SKM-1 (cell line): ENCODE measurements at regions not wholly inside any gene's neighbourhood (a gene's known extent, or its start where the extent isn't known, plus 50 kb on each side); places are given as distances from the start of the nearest gene placed in this dataset.

Experiments
- DNase-seq: peaks from one replicate; lab custom pipeline; 2025; ENCODE audit not compliant: unreplicated experiment; lab: John Stamatoyannopoulos, UW

DNA sequence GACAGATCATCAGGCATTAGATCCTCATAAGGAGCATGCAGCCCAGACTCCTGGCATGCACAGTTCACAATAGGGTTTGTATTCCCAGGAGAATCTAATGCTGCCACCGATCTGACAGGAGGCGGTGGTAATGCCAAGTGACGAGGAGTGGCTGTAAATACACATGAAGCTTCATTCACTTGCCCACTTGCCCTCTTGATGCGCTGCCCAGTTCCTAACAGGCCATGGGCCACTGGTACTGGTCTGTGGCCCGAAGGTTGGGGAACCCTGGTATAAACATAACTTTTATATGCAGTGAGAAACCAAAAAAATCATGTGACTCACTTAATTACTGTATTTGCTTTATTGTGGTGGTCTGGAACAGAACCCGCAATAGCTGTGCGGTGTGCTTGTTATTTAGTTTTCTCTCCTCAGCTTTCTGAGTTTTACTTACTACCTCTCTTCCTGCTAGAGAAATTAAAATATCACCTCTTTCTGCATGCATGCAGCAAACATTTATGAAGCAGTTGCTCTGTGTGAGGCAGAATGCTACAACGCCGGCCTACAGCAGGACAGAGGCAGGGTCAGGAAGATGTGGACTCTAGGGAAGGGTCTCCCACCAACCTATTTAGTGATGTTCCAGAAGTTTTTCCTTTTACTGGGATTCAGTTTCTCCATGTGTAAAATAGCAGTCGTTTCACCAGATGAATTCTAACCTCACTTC lies 151.3 kb downstream of the MAF start:
- DNase-seq = no peak

DNA sequence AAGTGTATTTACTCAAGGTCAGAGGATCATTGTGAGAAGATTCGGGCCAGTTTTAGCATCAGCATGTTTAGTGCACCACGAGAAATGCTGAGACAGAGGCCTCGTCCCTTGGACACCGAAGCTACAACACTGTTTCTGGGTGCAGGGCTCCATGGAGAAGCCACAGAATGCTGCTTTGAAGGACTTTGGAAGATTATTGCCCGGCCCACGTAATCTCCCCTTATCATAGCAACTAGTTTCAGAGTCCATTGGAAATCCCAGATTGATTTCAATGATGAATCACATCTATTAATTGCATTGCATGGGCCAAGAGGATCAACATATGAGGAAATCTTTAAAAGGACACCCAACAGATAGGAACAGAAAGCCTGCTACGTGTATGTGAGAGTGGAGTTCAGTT lies 156.0 kb downstream of the MAF start:
- no peak for DNase-seq

DNA sequence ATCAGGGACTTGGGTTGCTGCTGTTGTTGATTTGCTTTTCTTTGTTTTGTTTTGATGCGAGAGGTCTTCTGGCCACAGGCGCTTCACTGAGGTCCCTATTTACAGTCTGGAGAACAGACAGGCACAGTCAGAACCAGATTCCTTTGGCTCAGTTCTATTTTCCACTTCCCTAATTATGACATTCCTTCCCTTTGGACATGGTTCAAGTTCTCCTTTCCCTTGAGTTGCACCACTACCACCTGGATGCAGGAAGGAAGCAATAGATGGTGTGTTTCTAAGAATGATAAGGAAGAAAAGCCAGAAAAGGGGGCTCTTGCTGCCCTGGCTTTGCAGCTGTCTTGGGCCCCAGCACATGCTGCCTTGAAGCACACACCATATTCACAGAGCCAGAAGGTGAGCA lies 160.6 kb downstream of the MAF start:
- DNase-seq = no peak

DNA sequence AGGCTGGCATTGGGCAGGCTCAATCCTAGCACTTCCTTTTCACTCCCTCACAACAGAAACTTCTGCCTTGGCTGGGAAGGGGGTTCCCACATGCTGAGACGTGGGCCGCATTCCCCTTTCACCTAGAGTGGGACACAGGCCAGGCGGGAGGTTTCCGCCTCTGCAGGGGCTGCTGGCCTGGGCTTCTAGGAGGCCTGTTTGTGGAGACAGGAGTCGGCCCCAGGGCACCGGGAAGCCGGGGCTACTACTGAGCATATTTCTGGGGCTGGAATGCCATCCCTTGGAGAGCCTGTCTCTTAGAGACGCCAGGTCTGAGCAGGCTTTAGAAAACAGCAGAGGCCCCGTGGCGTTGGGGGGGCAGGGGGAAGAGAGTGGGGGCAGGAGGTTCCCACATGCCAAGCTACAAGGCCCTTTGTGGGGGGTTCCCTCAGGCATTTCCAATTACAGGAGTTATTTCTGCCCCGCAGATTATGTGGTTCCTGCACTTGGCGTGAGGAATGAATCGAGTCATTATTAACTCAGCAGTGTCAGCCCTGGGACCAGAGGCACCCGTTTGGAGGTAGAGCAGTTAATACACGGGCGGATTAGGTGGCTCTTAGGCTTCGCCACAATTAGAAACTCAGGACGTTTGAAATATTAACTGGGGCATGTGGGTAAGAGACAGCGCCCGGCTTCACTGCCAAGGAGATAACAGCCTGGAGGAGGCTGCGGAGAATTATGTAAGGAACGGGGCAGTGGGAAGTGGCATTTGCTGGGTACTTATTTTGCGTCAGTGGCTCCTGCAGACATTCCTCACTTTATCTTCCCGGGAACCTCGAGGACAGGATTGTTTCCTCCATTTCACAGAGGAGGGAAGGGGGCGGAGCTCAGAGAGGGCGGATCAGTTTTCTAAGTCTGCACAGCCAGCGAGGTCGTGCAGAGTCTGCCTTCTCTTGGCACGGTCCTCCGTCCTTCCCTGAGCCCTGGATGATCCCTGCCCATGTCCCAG lies 162.5 kb downstream of the MAF start:
- DNase-seq = no peak

DNA sequence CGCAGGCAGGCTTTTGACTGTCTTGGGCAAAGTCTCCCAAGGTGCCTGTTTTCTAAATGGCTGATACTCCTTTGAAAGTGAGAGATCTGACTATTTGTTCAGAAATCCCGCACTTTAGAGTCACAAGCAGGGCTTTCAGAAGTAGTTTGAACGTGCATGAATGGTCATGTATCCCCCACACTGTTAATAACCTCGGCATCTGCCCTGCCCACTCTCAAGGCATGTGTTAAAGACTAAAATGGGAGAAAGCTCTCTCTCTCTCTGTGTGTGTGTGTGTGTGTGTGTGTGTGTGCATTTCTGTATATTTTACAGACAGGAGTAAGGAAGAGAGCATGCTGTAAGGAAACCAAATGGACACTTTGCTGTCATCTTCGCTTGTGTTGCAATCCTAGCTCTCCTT lies 163.7 kb downstream of the MAF start:
- no peak for DNase-seq

DNA sequence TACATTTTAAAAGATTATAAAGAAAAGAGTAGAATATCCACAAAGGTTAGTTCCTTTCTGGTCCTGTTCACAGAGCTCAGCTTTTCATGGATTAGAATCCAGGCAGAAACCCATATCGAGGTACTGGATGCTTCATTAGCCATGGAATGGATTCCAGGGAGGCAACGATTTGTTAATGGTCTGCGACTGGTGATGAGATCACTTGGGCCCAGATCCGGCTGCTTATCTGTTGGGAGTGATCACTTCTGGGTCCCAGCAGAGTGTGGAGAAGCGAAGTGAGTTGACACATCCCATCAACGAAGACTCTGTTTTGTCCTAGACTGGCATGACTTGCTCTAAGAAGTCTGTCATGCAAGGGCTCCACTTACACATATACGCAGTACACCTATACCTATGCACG lies 165.8 kb downstream of the MAF start:
- no peak for DNase-seq

DNA sequence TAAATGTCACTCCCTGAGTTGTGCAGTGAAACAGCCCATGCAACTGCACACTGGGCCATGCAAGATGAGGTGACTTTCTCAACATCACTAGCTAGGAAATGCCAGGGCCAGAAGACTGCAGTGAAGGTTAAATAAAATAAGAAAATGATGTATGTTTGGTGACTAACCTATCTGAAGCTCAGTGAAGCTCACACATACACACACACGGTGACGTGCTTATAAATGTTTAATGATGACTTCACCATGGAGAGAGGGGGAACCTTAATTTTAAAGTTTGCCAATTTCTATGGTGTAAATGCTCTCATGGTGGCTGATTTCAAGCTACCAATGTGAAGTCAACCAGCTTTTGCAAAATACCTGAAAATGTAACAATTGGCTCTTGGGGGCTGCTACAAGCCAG lies 166.4 kb downstream of the MAF start:
- no peak for DNase-seq

DNA sequence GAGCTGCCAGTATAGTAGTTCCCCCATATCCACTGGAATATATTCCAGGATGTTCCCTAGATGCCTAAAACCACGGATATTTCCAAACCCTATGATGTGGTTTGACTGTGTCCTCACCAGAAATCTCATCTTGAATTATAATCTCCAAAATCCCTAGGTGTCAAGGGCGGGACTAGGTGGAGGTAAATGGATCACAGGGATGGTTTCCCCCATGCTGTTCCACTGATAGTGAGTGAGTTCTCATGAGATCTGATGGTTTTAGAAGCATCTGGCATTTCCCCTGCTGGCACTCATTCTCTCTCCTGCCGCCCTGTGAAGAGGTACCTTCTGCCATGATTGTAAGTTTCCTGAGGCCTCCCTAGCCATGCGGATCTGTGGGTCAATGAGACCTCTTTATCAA lies 168.6 kb downstream of the MAF start:
- DNase-seq = no peak

DNA sequence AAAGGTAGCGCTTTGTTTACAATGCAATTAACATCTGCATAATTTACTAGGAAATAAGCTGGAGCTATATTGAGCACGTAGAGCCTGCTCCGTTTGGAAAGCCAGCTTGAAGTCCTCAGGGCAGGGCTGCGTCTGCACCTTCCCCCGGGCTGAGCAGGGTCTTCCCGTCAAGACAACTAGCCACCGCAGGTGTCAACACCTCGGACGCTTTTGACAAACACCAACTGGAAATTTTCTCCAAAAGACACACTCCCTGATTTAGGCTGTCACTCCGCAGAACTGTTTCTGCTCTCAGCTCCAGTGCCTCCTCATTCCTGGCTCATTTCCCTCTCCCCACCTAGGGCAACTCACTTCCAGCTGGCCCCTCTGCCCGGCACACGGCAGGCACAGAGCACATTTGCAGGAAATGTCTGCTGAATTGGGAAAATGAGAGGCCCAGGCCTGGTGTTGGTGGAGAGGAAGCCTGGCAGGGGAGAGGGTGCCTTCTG lies 170.3 kb downstream of the MAF start:
- DNase-seq = no peak

DNA sequence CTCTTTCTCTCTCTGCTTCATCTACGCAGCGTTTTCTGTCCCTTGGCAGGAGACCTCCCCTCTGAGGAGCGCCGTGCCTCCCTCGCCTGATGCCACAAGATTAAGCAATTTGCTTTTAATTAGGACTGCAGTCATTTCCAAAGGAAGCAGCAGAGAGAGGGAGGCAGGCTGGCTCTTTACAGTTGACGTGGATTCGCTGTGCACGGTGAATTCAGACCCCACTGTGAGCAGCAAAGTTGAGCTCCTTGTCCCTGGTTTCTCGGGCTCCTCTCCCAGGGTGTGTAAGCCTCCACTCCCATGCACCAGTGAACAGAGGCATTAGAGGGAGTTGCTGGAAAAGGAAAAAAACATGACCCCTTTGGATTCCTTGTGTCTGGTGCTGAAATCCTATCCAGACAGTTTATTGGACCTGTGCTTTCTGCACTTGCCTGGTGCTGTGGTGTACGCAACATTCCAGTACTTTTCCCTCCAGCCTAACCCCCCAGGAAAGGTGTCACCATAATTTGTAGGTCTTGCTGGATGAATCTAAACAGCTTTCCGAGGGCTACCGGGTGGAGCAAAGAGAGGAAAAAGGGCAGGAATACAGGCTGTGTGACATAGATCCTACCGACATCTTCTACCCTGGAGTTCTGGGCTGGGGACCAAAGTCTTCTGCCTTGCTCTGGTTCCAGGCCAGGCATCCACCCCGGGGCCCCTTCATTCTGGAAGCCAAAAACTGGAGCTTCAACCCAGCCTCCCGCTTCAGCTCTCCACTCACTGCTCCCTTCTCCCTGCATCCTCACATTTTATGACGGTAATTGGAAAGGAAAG lies 171.0 kb downstream of the MAF start:
- no peak for DNase-seq

DNA sequence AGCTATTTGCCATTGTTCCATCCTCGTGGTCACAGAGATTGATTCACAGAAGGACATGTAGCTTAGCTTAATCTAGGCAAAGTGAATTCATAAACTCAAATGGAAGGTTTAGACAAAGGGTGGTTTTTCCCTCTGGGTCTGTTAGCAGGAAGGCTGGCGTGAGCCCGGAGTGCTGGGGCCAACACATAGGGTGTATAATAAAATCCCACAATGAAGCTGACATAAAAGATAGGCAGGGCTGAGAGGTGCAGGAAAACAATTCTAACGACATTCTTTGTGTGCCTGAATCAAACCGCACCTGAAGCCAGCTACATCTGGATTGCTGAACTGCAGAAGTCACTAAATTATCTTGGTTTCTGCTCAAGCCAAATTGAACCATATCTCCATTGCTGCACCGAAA lies 173.9 kb downstream of the MAF start:
- no peak for DNase-seq

DNA sequence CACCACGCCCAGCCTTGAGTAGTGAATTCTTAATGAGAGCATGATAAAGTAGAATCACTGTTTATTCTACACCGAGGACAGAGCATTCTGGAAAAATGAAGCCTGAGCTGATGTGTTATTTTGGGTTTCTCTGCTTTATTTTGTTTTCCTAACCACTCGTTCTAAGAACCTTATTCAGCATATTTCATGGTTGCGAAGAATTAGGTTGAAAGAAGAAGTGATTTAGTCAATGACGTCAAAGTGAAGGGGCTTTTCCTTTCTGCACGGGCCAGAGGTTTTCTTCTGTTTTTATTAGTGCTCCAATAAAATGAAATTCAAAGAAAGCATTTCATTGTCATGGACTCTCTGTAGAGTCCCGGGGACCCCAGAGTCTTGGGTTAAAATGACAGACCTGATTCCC lies 178.5 kb downstream of the MAF start:
- no peak for DNase-seq

DNA sequence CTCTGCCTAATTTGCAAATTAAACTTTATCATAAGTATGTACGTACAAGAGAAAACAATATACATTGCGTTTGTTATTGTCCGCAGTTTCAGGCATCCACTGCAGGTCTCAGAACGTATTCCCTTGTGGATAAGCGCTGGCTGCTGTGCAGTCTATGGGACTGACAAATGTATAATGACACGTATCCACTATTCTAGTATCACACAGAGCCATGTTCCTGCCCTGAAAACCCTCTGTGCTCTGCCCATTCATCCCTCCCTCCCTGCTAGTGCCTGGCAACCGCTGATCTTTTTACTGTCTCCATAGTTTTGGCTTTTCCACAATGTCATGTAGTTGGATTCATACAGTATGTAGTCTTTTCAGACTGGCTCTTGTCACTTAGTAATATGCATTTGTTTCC lies 179.4 kb downstream of the MAF start:
- no peak for DNase-seq

DNA sequence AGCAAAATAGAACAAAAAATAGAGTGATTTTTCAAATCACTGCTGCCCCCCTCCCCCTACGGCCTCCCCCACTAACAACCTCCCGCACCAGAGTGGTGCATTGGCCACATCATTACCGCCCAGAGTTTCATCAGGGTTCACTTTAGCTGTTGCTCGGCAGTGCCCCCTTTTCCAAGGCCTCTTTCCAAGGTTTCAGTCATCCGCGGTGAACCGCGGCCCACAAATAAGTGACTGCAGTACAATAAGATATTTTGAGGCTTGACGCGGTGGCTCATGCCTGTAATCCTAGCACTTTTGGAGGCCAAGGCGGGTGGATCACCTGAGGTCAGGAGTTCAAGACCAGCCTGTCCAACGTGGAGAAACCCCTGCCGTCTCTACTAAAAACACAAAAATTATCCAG lies 180.0 kb downstream of the MAF start:
- DNase-seq = no peak

DNA sequence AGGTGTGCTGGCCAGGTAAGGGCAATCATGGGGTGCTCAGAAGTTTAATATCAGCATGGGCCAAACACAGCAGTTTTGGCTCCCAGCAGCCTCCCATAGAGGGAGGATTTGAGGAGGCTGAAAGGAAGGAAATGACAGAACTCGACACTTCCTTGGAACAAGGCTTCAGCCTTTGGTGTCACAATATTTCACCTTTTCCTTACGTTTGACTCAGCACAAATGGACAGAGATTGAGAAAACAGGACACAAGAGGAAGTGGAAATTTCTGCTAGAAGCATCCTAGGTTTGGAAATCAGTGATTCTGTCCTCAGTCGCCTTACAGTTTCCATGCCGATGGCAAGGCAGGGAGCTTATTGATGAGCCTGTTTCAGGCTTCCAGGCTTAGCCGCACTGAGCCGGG lies 181.4 kb downstream of the MAF start:
- no peak for DNase-seq

DNA sequence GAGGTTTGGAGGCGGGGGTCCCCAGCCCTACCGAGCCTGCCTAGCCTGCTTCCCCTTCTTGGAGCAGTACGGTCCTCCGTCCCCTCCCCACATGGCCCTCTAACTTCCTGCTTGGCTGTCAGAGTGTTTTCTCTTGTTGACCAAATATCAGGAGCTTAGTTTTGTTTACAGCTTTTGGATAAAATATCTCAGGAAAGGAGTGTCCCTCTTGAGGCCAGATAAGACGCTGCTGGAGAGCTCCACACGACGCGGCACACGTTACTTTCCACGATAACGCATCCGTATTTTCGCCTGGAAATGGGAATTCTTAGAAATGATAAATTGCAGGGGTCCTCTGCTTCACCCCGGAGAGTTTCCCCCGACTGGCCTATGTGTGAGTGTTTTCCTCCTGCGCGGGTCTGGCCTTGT lies 182.9 kb downstream of the MAF start:
- DNase-seq = no peak

DNA sequence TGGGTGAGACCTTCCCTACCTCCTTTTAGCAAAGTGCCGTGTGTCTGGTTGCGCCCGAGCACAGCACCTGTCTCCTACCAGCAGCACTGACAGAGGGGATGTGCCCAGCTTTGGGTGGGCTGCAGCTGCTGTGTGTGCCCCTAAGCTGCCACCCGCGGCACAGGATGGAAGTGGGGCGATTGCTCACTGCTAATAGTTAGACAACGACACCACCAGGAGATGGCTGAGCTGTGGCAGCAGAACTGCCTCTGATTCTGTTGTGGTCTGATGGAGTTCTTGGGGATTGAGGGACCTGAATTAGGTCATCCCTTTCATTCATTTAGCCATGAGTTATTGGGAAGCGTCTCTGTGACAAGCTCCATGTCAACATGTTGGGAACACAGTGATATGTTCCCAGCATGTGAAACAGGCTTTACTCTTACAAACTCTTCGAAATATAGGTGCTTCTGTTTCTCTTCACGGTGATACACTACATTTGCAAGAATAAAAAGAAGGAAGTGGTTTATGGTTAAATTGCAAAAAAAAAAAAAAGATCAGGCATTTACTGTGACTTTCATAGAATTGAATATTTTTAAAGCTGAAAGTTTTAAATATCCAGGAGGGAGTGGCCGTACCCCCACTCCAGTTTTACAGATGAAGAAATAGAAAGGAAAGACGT lies 184.4 kb downstream of the MAF start:
- DNase-seq = no peak

DNA sequence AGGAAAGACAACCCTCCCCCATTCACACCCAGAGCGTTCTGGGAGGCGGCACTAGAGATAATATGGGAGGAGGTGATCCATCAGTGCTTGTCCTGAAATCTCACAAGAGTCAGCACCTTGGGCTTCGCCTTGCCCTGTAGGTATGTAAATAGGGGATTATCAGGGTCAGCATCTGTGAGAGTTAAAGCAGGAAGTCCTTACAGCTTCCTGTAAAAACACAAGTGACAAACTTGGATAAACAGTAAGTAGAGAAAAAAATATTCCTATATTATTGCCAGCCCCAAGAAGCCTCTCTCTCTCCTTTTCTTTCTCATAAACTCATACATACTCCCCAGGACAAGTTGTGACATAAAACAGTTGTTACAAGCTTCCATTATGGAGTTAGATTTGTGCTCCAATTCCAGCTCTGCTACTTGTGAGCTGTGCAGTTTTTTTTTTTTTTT lies 187.7 kb downstream of the MAF start:
- no peak for DNase-seq

DNA sequence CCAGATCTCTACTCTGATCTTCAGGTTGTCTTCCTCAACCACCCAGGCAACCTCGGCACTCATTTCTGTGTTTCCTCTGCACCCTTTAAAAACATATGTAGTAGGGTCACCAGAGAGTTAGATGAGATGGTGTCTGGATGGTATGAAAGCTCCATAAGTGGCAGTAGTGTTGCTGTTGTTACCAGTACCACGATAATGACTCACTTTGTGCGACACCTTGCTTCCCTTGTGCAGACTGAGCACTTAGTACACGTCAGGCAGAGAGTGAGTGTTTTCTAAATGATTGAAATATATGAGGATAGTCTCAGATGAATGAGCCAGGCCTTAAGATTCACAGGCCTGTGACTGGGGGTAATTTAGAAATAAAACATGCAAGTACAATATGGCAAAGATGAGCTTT lies 188.7 kb downstream of the MAF start:
- no peak for DNase-seq

DNA sequence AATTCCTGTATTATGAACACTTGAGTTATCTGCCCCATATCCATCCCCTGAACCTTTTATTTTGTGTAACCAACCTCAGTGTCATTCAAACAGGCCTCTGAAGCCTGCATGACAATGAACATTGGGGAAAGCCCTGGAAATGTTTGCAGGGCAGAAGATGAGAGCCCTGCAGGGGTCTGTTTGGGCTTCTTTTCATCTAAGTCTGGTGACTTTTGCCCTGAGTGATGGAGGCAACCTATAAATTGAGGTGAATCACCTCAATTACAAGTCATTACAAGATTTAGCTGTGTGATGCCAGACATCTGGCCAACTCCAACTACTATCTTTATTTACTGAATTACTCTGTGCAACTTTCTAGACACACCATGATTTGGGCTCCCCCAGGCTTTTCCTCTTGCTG lies 189.2 kb downstream of the MAF start:
- DNase-seq = no peak

DNA sequence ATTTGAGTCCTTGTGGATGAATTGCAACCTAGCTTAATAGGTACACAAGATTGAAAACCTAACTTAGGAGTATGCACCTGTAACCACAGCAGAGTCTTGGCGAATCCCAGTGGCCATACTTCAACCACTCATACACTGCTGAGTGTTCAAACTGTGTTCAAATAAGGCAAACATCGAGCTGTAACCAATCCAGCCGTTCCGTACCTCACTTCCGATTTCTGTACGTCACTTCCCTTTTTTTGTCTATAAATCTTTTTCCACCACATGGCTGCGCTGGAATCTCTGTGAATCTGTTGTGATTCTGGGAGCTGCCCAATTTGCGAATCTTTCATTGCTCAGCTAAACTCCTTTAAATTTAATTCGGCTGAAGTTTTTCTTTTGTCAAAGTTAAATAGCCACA lies 190.6 kb downstream of the MAF start:
- DNase-seq = no peak
